GM23338 (cell line): ENCODE measurements at regions not wholly inside any gene's neighbourhood (a gene's known extent, or its start where the extent isn't known, plus 50 kb on each side); places are given as distances from the start of the nearest gene placed in this dataset.

Source experiments
- ATAC-seq: fragments of 200-7000 bp; cut with Tn5 transposase; 3 replicates; pipeline ENCODE4 v1.9.1; 2020
- DNase-seq: peaks from one replicate; pipeline ENCODE4 v3.0.0-alpha.2; 2015; ENCODE audit warnings: low spot score
- H2AFZ ChIP-seq: fragments of 200-600 bp; sonication (generic); 2 replicates; pipeline ENCODE4 v1.8.0; 2016; ENCODE audit warnings: antibody characterized with exemption, mild to moderate bottlenecking, moderate library complexity
- H3F3A ChIP-seq: fragments of 200-600 bp; sonication (generic); replicated peaks from 2 replicates; pipeline ENCODE4 v1.8.0; 2017; ENCODE audit warnings: antibody characterized with exemption, mixed run types, low read depth
- H3K27ac ChIP-seq: fragments of 200-600 bp; sonication (generic); 2 replicates; pipeline ENCODE4 v1.6.1; 2016; ENCODE audit warnings: low read depth
- H3K27me3 ChIP-seq: fragments of 200-600 bp; sonication (generic); 2 replicates; pipeline ENCODE4 v1.8.0; 2016; ENCODE audit warnings: mild to moderate bottlenecking, mixed run types, moderate library complexity; ENCODE audit not compliant: insufficient read depth
- H3K36me3 ChIP-seq: fragments of 200-600 bp; sonication (generic); 2 replicates; pipeline ENCODE4 v1.8.0; 2016; ENCODE audit warnings: mild to moderate bottlenecking; ENCODE audit not compliant: insufficient read depth
- H3K4me1 ChIP-seq: fragments of 200-600 bp; sonication (generic); 2 replicates; pipeline ENCODE4 v1.8.0; 2016; ENCODE audit warnings: mild to moderate bottlenecking, moderate library complexity; ENCODE audit not compliant: insufficient read depth
- H3K4me2 ChIP-seq: fragments of 200-600 bp; sonication (generic); 2 replicates; pipeline ENCODE4 v1.7.1; 2017; ENCODE audit warnings: mixed run types
- H3K4me3 ChIP-seq: fragments of 200-600 bp; sonication (generic); 2 replicates; pipeline ENCODE4 v1.6.1; 2016; ENCODE audit warnings: mixed run types
- H3K79me2 ChIP-seq: fragments of 200-600 bp; sonication (generic); replicated peaks from 2 replicates; pipeline ENCODE4 v1.8.0; 2017; ENCODE audit warnings: mild to moderate bottlenecking; ENCODE audit not compliant: insufficient read depth
- H3K9me2 ChIP-seq: fragments of 200-600 bp; sonication (generic); 2 replicates; pipeline ENCODE4 v1.8.0; 2017; ENCODE audit not compliant: insufficient read depth
- H4K20me1 ChIP-seq: fragments of 200-600 bp; sonication (generic); replicated peaks from 2 replicates; pipeline ENCODE4 v1.8.0; 2017; ENCODE audit warnings: mild to moderate bottlenecking; ENCODE audit not compliant: insufficient read depth
- H3K27ac Mint-ChIP-seq: 2 replicates; pipeline ENCODE4 v1.8.0; 2020; ENCODE audit warnings: inconsistent platforms, mild to moderate bottlenecking, moderate library complexity, mixed read lengths
- H3K27me3 Mint-ChIP-seq: 3 replicates; pipeline ENCODE4 v1.8.0; 2022; ENCODE audit warnings: low read depth, mild to moderate bottlenecking, moderate library complexity, mixed read lengths, inconsistent platforms; ENCODE audit not compliant: insufficient read depth, poor library complexity
- H3K36me3 Mint-ChIP-seq: 3 replicates; pipeline ENCODE4 v1.8.0; 2021; ENCODE audit warnings: low read depth, mild to moderate bottlenecking, inconsistent platforms, moderate library complexity, mixed read lengths
- H3K4me1 Mint-ChIP-seq: 3 replicates; pipeline ENCODE4 v1.8.0; 2020; ENCODE audit warnings: mild to moderate bottlenecking, inconsistent platforms, mixed read lengths
- H3K4me3 Mint-ChIP-seq: 3 replicates; pipeline ENCODE4 v1.8.0; 2021; ENCODE audit warnings: moderate library complexity, mild to moderate bottlenecking, inconsistent platforms, mixed read lengths
- H3K9me3 Mint-ChIP-seq: 3 replicates; pipeline ENCODE4 v1.8.0; 2020; ENCODE audit warnings: moderate library complexity, mild to moderate bottlenecking, inconsistent platforms, mixed read lengths
- CREB1 ChIP-seq: fragments of 250-450 bp; sonication (Bioruptor Pico); IDR thresholded peaks from 2 replicates; pipeline ENCODE4 v1.5.0; 2020; ENCODE audit warnings: low read depth, mild to moderate bottlenecking, moderate library complexity
- CTCF ChIP-seq, 2 experiments: fragments of 200-600 bp in 1 of 2; sonication (generic) in 1 of 2; conservative IDR thresholded peaks; 2 replicates each; pipeline versions ENCODE4 v1.5.1 to v1.6.1; 2016 to 2017; ENCODE audit warnings: antibody characterized with exemption in 2 of 2, low read depth in 2 of 2, mild to moderate bottlenecking in 2 of 2, moderate library complexity in 1 of 2
- ETS1 ChIP-seq: IDR thresholded peaks from 2 replicates; pipeline ENCODE4 v1.6.1; 2016; ENCODE audit warnings: antibody characterized with exemption
- EZH2 ChIP-seq: fragments of 200-600 bp; sonication (generic); IDR thresholded peaks from one replicate; pipeline ENCODE4 v1.8.0; 2017; ENCODE audit warnings: antibody characterized with exemption, mild to moderate bottlenecking, low read depth; ENCODE audit not compliant: unreplicated experiment
- JUNB ChIP-seq: IDR thresholded peaks from one replicate; pipeline ENCODE4 v1.6.1; 2016; ENCODE audit warnings: antibody characterized with exemption; ENCODE audit not compliant: unreplicated experiment
- NANOG ChIP-seq: IDR thresholded peaks from 2 replicates; pipeline ENCODE4 v1.6.1; 2016; ENCODE audit warnings: antibody characterized with exemption, borderline replicate concordance
- POLR2AphosphoS5 ChIP-seq: IDR thresholded peaks from 2 replicates; pipeline ENCODE4 v1.6.1; 2016; ENCODE audit warnings: antibody characterized with exemption, low read depth
- REST ChIP-seq: IDR thresholded peaks from one replicate; pipeline ENCODE4 v1.6.1; 2018; ENCODE audit warnings: antibody characterized with exemption; ENCODE audit not compliant: unreplicated experiment
- STAT1 ChIP-seq: IDR thresholded peaks from one replicate; pipeline ENCODE4 v1.6.1; 2016; ENCODE audit warnings: antibody characterized with exemption; ENCODE audit not compliant: unreplicated experiment
- ZNF331 ChIP-seq: fragments of 250-450 bp; sonication (Bioruptor Pico); IDR thresholded peaks from 2 replicates; pipeline ENCODE4 v1.5.0; 2020; ENCODE audit warnings: low read depth, mild to moderate bottlenecking, moderate library complexity

GRCh38 chr15:35673093-35673684 lies 127.2 kb upstream of the DPH6 start (continued):
- TF ChIP-seq EZH2, result no peak
- no peak for TF ChIP-seq REST
- no peak for TF ChIP-seq ZNF331
- TF ChIP-seq STAT1, result no peak

- H3K27ac Mint-ChIP-seq, result peak overlapping the region; percentile 87
- H3K36me3 Mint-ChIP-seq, result no peaks in the 10 kb centered on the region
- H2AFZ ChIP-seq, result peak overlapping the region; percentile 87
- no peak for TF ChIP-seq ETS1
- TF ChIP-seq POLR2AphosphoS5, result no peak
- no peak for TF ChIP-seq CREB1
- TF ChIP-seq NANOG, result no peak
- TF ChIP-seq REST, result no peak
- no peak for TF ChIP-seq STAT1
- TF ChIP-seq CTCF (conservative IDR thresholded peaks at IDR 0.05; ENCODE audit: low read depth in 2 of 2), result no peak
- no peak for TF ChIP-seq ZNF331
- TF ChIP-seq EZH2, result no peak
- no peak for TF ChIP-seq JUNB
These were observed 129.2 kb upstream of the DPH6 start for GRCh38 chr15:35674873-35675781.

More at GRCh38 chr15:35674873-35675781, 129.2 kb upstream of the DPH6 start:
- Histone ChIP-seq H3K79me2 (no peaks in the 10 kb centered on the region), H3F3A (no peaks in the 10 kb centered on the region), H3K27me3 (no peaks in the 10 kb centered on the region), H4K20me1 (no peaks in the 10 kb centered on the region), H3K36me3 (no peaks in the 10 kb centered on the region), H3K4me2 (no peak overlapping the region), H3K9me2 (no peaks in the 10 kb centered on the region), H3K4me1 (peaks cover 6% of the 10 kb centered on the region; the same call in 1 of the 2 replicates), H3K4me3 (no peak overlapping the region), H3K27ac (no peak overlapping the region)
- peaks cover 16% of the 10 kb centered on the region; the same call in 2 of the 3 replicates for H3K4me1 Mint-ChIP-seq
- H3K9me3 Mint-ChIP-seq, result no peaks in the 10 kb centered on the region
- ATAC-seq (no peak; the same call in 2 of the 3 replicates), DNase-seq (peak; percentile 20)
- H3K4me3 Mint-ChIP-seq, result no peak overlapping the region
- no peaks in the 10 kb centered on the region for H3K27me3 Mint-ChIP-seq
